ENCODE measurements at regions not wholly inside any gene's neighbourhood (a gene's known extent, or its start where the extent isn't known, plus 50 kb on each side); places are given as distances from the start of the nearest gene placed in this dataset.

- no peaks in the 10 kb centered on the region for H3K4me1 ChIP-seq (ENCODE audit: control insufficient read depth, extremely low read depth, insufficient read depth, low read length)
- DNase-seq (ENCODE audit: low read depth, low spot score) (no peak), FAIRE-seq (no peak)
- intact Hi-C loops (cut with micrococcal nuclease) = no loop called here
- BruUV-seq (replicated peaks) = no TSS peak
- H3K4me2 ChIP-seq (ENCODE audit: insufficient read depth, low read length) = no peak overlapping the region
- ChIA-PET CTCF (no interaction called here), POLR2A (no interaction called here)
- H3K36me3 ChIP-seq (ENCODE audit: control insufficient read depth in 2 of 2, extremely low read depth in 1 of 2, insufficient read depth in 2 of 2, low read length in 2 of 2) = no peaks in the 10 kb centered on the region
- no peak overlapping the region for H2AFZ ChIP-seq (ENCODE audit: low read depth, low read length)
- H3K9ac ChIP-seq (replicated peaks; ENCODE audit: extremely low read depth, insufficient read depth, low read length) = no peak overlapping the region
- H3K9me1 ChIP-seq (replicated peaks; ENCODE audit: control insufficient read depth, extremely low read depth, insufficient read depth, low read length) = no peaks in the 10 kb centered on the region
- H3K79me2 ChIP-seq (ENCODE audit: control insufficient read depth, insufficient read depth, low read length) = no peaks in the 10 kb centered on the region
- no peaks in the 10 kb centered on the region for H3K9me3 ChIP-seq (replicated peaks; ENCODE audit: control insufficient read depth, insufficient read depth, low read length)
- no peaks in the 10 kb centered on the region for H4K20me1 ChIP-seq (replicated peaks; ENCODE audit: control insufficient read depth, extremely low read depth, insufficient read depth, low read length)
- H3K27me3 ChIP-seq (ENCODE audit: control insufficient read depth in 2 of 2, insufficient read depth in 2 of 2, low read length in 2 of 2) = no peaks in the 10 kb centered on the region
- TF ChIP-seq FOS (IDR thresholded peaks at IDR 0.05; ENCODE audit: borderline replicate concordance, insufficient read depth, low read length) (no peak), CTCF (IDR thresholded peaks at IDR 0.05; ENCODE audit: extremely low read depth in 1 of 2, insufficient read depth in 1 of 2, low read depth in 1 of 2, low read length in 2 of 2) (no peak), MAX (IDR thresholded peaks at IDR 0.05; ENCODE audit: insufficient read depth, insufficient read length) (no peak), POLR2A (IDR thresholded peaks at IDR 0.05; ENCODE audit: low read depth, low read length) (no peak), GATA2 (IDR thresholded peaks at IDR 0.05; ENCODE audit: insufficient read depth, insufficient read length, low read depth, low read length) (no peak), POLR2AphosphoS5 (IDR thresholded peaks at IDR 0.05; ENCODE audit: insufficient read depth, low read depth, low read length) (no peak), EZH2 (IDR thresholded peaks at IDR 0.05; ENCODE audit: borderline replicate concordance, low read depth, low read length, severe bottlenecking) (no peak), MYC (IDR thresholded peaks at IDR 0.05; ENCODE audit: low read depth, low read length) (no peak), JUN (IDR thresholded peaks at IDR 0.05; ENCODE audit: borderline replicate concordance, insufficient read depth, insufficient read length, low read depth) (no peak)
- H3K27ac ChIP-seq (ENCODE audit: insufficient read depth, low read depth, low read length) = no peak overlapping the region
- H3K4me3 ChIP-seq (replicated peaks in 1 of 3; ENCODE audit: insufficient read depth in 1 of 3, low read depth in 1 of 3, low read length in 3 of 3) = no peak overlapping the region
- dilution Hi-C loops (cut with MboI; ENCODE audit: extremely low pct_ligation_motif_present, low sequenced_read_pairs) = no loop called here
Measured at GRCh38 chr17:71681427-71682173, 439.2 kb upstream of the SOX9 start.

Data from endothelial cell of umbilical vein (primary cell).